Brain microvascular endothelial cell (primary cell): ENCODE measurements at regions not wholly inside any gene's neighbourhood (a gene's known extent, or its start where the extent isn't known, plus 50 kb on each side); places are given as distances from the start of the nearest gene placed in this dataset.

Experiments used
- DNase-seq: peaks from one replicate; pipeline ENCODE4 v3.0.0-alpha.2; 2020
- H3K27ac ChIP-seq: fragments of 250-450 bp; sonication (Bioruptor Pico); 2 replicates; pipeline ENCODE4 v1.5.1; 2020; ENCODE audit warnings: mild to moderate bottlenecking, moderate library complexity
- H3K27me3 ChIP-seq: fragments of 250-450 bp; sonication (Bioruptor Pico); replicated peaks from 2 replicates; pipeline ENCODE4 v1.5.1; 2020; ENCODE audit warnings: mild to moderate bottlenecking
- H3K36me3 ChIP-seq: fragments of 250-450 bp; sonication (Bioruptor Pico); replicated peaks from 2 replicates; pipeline ENCODE4 v1.5.1; 2020; ENCODE audit warnings: mild to moderate bottlenecking
- H3K4me3 ChIP-seq: 2 replicates; pipeline ENCODE4 v1.5.1; 2011; ENCODE audit warnings: low read depth, mild to moderate bottlenecking, control low read depth, low read length, moderate library complexity
- in situ Hi-C: cut with HindIII; loops from 2 replicates; pipeline ENCODE4 v1.10.0; 2017; ENCODE audit warnings: low sequenced_read_pairs, low pct_ligation_motif_present
- TF ChIP-seq, protein P1 (sequence below): IDR thresholded peaks from 2 replicates; pipeline ENCODE4 v1.5.1; 2011; ENCODE audit warnings: low read depth, mild to moderate bottlenecking, moderate library complexity, low read length, control low read depth, inconsistent platforms; ENCODE audit errors: missing control alignments

DNA sequence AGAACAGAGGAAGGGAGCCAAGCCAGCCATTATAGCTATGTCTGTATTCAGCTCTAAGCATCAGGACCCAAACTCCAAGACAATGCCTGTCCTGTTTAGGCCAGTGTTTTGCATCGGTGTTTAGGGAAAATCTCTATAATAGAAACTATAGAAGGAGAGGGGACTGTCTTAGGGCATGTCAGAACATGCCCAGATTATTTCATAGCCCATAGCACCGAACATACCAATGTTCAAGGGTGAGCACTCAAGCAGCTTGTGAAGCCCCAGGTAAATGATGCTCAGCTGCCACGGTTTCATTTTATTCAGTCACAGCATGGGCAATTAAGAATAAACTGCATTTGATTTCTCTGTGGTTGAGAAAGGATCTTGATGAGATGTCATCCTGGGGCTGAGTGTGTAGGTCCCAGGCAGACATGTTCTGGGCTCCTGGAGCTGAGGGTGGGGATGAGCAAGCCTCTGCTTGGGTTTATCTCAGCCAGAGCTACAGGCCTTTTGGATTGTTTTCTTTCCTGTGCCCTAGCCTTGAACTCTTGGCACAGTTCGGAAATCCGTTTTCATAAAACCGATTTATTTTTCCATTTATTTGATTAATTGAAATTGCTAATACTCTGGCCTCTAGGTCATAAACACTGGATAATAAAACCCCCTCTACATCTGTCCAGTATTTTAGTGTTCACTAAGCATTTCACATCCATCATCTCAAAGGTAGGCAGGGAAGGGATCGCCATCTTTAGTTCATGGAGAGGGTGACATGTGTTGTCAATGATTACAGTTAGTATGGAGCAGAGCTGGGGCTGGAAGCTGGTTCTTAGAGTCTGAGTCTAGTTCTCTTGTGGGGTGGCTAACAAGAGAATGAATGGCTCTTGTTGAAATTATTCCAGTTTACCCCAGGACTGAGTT, 290.7 kb upstream of the ASIC2 start:
- Histone ChIP-seq H3K27me3 (no peaks in the 10 kb centered on the region), H3K4me3 (no peak overlapping the region), H3K27ac (no peak overlapping the region), H3K36me3 (no peaks in the 10 kb centered on the region)
- no peak for DNase-seq
- TF ChIP-seq, protein P1, sequence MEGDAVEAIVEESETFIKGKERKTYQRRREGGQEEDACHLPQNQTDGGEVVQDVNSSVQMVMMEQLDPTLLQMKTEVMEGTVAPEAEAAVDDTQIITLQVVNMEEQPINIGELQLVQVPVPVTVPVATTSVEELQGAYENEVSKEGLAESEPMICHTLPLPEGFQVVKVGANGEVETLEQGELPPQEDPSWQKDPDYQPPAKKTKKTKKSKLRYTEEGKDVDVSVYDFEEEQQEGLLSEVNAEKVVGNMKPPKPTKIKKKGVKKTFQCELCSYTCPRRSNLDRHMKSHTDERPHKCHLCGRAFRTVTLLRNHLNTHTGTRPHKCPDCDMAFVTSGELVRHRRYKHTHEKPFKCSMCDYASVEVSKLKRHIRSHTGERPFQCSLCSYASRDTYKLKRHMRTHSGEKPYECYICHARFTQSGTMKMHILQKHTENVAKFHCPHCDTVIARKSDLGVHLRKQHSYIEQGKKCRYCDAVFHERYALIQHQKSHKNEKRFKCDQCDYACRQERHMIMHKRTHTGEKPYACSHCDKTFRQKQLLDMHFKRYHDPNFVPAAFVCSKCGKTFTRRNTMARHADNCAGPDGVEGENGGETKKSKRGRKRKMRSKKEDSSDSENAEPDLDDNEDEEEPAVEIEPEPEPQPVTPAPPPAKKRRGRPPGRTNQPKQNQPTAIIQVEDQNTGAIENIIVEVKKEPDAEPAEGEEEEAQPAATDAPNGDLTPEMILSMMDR, result no peak
- in situ Hi-C loops, result no loop called here

DNA sequence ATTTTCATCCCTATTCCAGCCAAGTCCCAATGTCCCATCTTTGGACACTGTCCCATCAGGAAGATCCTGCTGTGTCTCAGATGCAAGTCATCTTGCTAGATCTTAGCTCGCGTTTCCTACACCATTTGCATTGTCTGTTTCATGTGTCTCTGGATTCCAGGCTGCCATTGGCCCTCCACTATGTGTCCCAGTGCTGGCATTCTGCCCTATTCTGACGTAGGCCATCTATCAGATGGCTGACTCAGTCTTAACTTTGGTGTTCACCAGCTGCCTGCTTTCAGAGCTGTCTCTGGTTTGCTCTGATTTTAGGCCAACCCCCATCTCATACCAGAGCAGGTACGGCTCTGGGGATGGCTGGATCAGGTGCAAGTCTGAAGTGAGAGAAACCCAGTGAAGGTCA, 300.9 kb upstream of the ASIC2 start:
- Histone ChIP-seq H3K36me3 (no peaks in the 10 kb centered on the region), H3K27ac (no peak overlapping the region), H3K27me3 (no peaks in the 10 kb centered on the region), H3K4me3 (no peak overlapping the region)
- no peak for DNase-seq
- TF ChIP-seq, protein P1, result no peak
- in situ Hi-C loops, result no loop called here

- no peak overlapping the region for H3K4me3 ChIP-seq
- TF ChIP-seq, protein P1, result no peak
- H3K27ac ChIP-seq, result no peak overlapping the region
- DNase-seq, result no peak
- H3K27me3 ChIP-seq, result no peaks in the 10 kb centered on the region
- H3K36me3 ChIP-seq, result no peaks in the 10 kb centered on the region
- in situ Hi-C loops, result no loop called here
Observed at GRCh38 chr17:33595828-33596227, 302.7 kb upstream of the ASIC2 start.

- no peak overlapping the region for H3K27ac ChIP-seq
- DNase-seq, result no peak
- H3K27me3 ChIP-seq, result no peaks in the 10 kb centered on the region
- H3K4me3 ChIP-seq, result no peak overlapping the region
- TF ChIP-seq, protein P1, result no peak
- in situ Hi-C loops, result no loop called here
- no peaks in the 10 kb centered on the region for H3K36me3 ChIP-seq
Observed at GRCh38 chr17:33596899-33597298, 303.8 kb upstream of the ASIC2 start.

DNA sequence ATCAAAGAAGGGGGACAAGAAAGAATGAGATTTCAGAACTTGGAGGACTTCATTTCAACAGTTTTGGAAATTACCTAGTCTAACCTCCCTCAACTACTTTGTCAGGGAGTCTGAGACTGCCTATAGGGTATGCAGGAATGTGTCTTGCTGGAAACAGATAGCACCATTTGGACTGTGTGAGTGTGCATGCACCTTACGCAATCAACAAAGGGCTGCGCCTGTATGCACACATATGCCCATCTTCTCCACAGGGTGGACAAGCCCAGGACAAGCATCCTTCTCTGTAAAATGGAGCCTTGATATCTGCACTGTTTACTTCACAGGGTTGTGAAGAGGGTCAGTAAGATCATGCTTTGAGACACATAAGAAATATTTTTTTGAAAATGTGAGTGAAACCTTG, 305.7 kb upstream of the ASIC2 start:
- no peaks in the 10 kb centered on the region for H3K36me3 ChIP-seq
- H3K27me3 ChIP-seq, result no peaks in the 10 kb centered on the region
- H3K27ac ChIP-seq, result no peak overlapping the region
- no peak for DNase-seq
- TF ChIP-seq, protein P1, result no peak
- in situ Hi-C loops, result no loop called here
- no peak overlapping the region for H3K4me3 ChIP-seq

DNA sequence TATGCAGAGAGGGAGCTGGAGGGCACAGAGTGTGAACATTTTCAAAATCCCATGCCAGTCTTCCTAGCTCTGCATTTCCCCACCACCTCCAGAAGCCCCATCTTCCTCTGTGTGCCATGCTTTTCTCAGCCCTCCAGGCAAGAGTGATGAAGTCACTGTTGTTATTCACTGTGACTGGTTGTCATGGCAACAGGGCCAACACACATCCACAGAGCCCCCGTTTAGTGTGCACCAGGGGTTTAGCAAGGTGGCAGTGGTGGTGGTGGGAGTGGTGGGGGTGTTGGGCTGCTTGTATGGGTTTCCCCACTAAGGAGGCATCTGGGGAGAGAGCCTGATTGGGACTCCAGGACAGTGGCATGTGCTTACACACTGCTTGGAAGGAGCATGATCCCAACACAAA, 309.9 kb upstream of the ASIC2 start:
- no peak for DNase-seq
- TF ChIP-seq, protein P1, result no peak

More for the DNA sequence above, 309.9 kb upstream of the ASIC2 start:
- Histone ChIP-seq H3K27ac (no peak overlapping the region), H3K4me3 (no peak overlapping the region), H3K27me3 (no peaks in the 10 kb centered on the region), H3K36me3 (no peaks in the 10 kb centered on the region)
- in situ Hi-C loops, result no loop called here
